GM23338 (cell line): ENCODE measurements at regions not wholly inside any gene's neighbourhood (a gene's known extent, or its start where the extent isn't known, plus 50 kb on each side); places are given as distances from the start of the nearest gene placed in this dataset.

Experiments
- ATAC-seq: fragments of 200-7000 bp; cut with Tn5 transposase; 3 replicates; pipeline ENCODE4 v1.9.1; 2020
- DNase-seq: peaks from one replicate; pipeline ENCODE4 v3.0.0-alpha.2; 2015; ENCODE audit warnings: low spot score
- H2AFZ ChIP-seq: fragments of 200-600 bp; sonication (generic); 2 replicates; pipeline ENCODE4 v1.8.0; 2016; ENCODE audit warnings: antibody characterized with exemption, mild to moderate bottlenecking, moderate library complexity
- H3F3A ChIP-seq: fragments of 200-600 bp; sonication (generic); replicated peaks from 2 replicates; pipeline ENCODE4 v1.8.0; 2017; ENCODE audit warnings: antibody characterized with exemption, mixed run types, low read depth
- H3K27ac ChIP-seq: fragments of 200-600 bp; sonication (generic); 2 replicates; pipeline ENCODE4 v1.6.1; 2016; ENCODE audit warnings: low read depth
- H3K27me3 ChIP-seq: fragments of 200-600 bp; sonication (generic); 2 replicates; pipeline ENCODE4 v1.8.0; 2016; ENCODE audit warnings: mild to moderate bottlenecking, mixed run types, moderate library complexity; ENCODE audit not compliant: insufficient read depth
- H3K36me3 ChIP-seq: fragments of 200-600 bp; sonication (generic); 2 replicates; pipeline ENCODE4 v1.8.0; 2016; ENCODE audit warnings: mild to moderate bottlenecking; ENCODE audit not compliant: insufficient read depth
- H3K4me1 ChIP-seq: fragments of 200-600 bp; sonication (generic); 2 replicates; pipeline ENCODE4 v1.8.0; 2016; ENCODE audit warnings: mild to moderate bottlenecking, moderate library complexity; ENCODE audit not compliant: insufficient read depth
- H3K4me2 ChIP-seq: fragments of 200-600 bp; sonication (generic); 2 replicates; pipeline ENCODE4 v1.7.1; 2017; ENCODE audit warnings: mixed run types
- H3K4me3 ChIP-seq: fragments of 200-600 bp; sonication (generic); 2 replicates; pipeline ENCODE4 v1.6.1; 2016; ENCODE audit warnings: mixed run types
- H3K79me2 ChIP-seq: fragments of 200-600 bp; sonication (generic); replicated peaks from 2 replicates; pipeline ENCODE4 v1.8.0; 2017; ENCODE audit warnings: mild to moderate bottlenecking; ENCODE audit not compliant: insufficient read depth
- H3K9me2 ChIP-seq: fragments of 200-600 bp; sonication (generic); 2 replicates; pipeline ENCODE4 v1.8.0; 2017; ENCODE audit not compliant: insufficient read depth
- H4K20me1 ChIP-seq: fragments of 200-600 bp; sonication (generic); replicated peaks from 2 replicates; pipeline ENCODE4 v1.8.0; 2017; ENCODE audit warnings: mild to moderate bottlenecking; ENCODE audit not compliant: insufficient read depth
- H3K27ac Mint-ChIP-seq: 2 replicates; pipeline ENCODE4 v1.8.0; 2020; ENCODE audit warnings: inconsistent platforms, mild to moderate bottlenecking, moderate library complexity, mixed read lengths
- H3K27me3 Mint-ChIP-seq: 3 replicates; pipeline ENCODE4 v1.8.0; 2022; ENCODE audit warnings: low read depth, mild to moderate bottlenecking, moderate library complexity, mixed read lengths, inconsistent platforms; ENCODE audit not compliant: insufficient read depth, poor library complexity
- H3K36me3 Mint-ChIP-seq: 3 replicates; pipeline ENCODE4 v1.8.0; 2021; ENCODE audit warnings: low read depth, mild to moderate bottlenecking, inconsistent platforms, moderate library complexity, mixed read lengths
- H3K4me1 Mint-ChIP-seq: 3 replicates; pipeline ENCODE4 v1.8.0; 2020; ENCODE audit warnings: mild to moderate bottlenecking, inconsistent platforms, mixed read lengths
- H3K4me3 Mint-ChIP-seq: 3 replicates; pipeline ENCODE4 v1.8.0; 2021; ENCODE audit warnings: moderate library complexity, mild to moderate bottlenecking, inconsistent platforms, mixed read lengths
- H3K9me3 Mint-ChIP-seq: 3 replicates; pipeline ENCODE4 v1.8.0; 2020; ENCODE audit warnings: moderate library complexity, mild to moderate bottlenecking, inconsistent platforms, mixed read lengths
- CREB1 ChIP-seq: fragments of 250-450 bp; sonication (Bioruptor Pico); IDR thresholded peaks from 2 replicates; pipeline ENCODE4 v1.5.0; 2020; ENCODE audit warnings: low read depth, mild to moderate bottlenecking, moderate library complexity
- CTCF ChIP-seq, 2 experiments: fragments of 200-600 bp in 1 of 2; sonication (generic) in 1 of 2; conservative IDR thresholded peaks; 2 replicates each; pipeline versions ENCODE4 v1.5.1 to v1.6.1; 2016 to 2017; ENCODE audit warnings: antibody characterized with exemption in 2 of 2, low read depth in 2 of 2, mild to moderate bottlenecking in 2 of 2, moderate library complexity in 1 of 2
- ETS1 ChIP-seq: IDR thresholded peaks from 2 replicates; pipeline ENCODE4 v1.6.1; 2016; ENCODE audit warnings: antibody characterized with exemption
- EZH2 ChIP-seq: fragments of 200-600 bp; sonication (generic); IDR thresholded peaks from one replicate; pipeline ENCODE4 v1.8.0; 2017; ENCODE audit warnings: antibody characterized with exemption, mild to moderate bottlenecking, low read depth; ENCODE audit not compliant: unreplicated experiment
- EZH2phosphoT487 ChIP-seq: fragments of 200-600 bp; sonication (generic); IDR thresholded peaks from one replicate; pipeline ENCODE4 v1.8.1; 2018; ENCODE audit warnings: antibody characterized with exemption; ENCODE audit not compliant: unreplicated experiment
- JUNB ChIP-seq: IDR thresholded peaks from one replicate; pipeline ENCODE4 v1.6.1; 2016; ENCODE audit warnings: antibody characterized with exemption; ENCODE audit not compliant: unreplicated experiment
- NANOG ChIP-seq: IDR thresholded peaks from 2 replicates; pipeline ENCODE4 v1.6.1; 2016; ENCODE audit warnings: antibody characterized with exemption, borderline replicate concordance
- POLR2AphosphoS5 ChIP-seq: IDR thresholded peaks from 2 replicates; pipeline ENCODE4 v1.6.1; 2016; ENCODE audit warnings: antibody characterized with exemption, low read depth
- REST ChIP-seq: IDR thresholded peaks from one replicate; pipeline ENCODE4 v1.6.1; 2018; ENCODE audit warnings: antibody characterized with exemption; ENCODE audit not compliant: unreplicated experiment
- STAT1 ChIP-seq: IDR thresholded peaks from one replicate; pipeline ENCODE4 v1.6.1; 2016; ENCODE audit warnings: antibody characterized with exemption; ENCODE audit not compliant: unreplicated experiment
- ZNF114 ChIP-seq: fragments of 250-450 bp; sonication (Bioruptor Pico); IDR thresholded peaks from 2 replicates; pipeline ENCODE4 v1.5.0; 2020; ENCODE audit warnings: mild to moderate bottlenecking, moderate library complexity
- ZNF331 ChIP-seq: fragments of 250-450 bp; sonication (Bioruptor Pico); IDR thresholded peaks from 2 replicates; pipeline ENCODE4 v1.5.0; 2020; ENCODE audit warnings: low read depth, mild to moderate bottlenecking, moderate library complexity
- ZNF462 ChIP-seq: fragments of 250-450 bp; sonication (Bioruptor Pico); IDR thresholded peaks from 2 replicates; pipeline ENCODE4 v1.5.0; 2020; ENCODE audit warnings: mild to moderate bottlenecking, moderate library complexity

GRCh38 chr15:36335224-36335623 is 244.2 kb upstream of the CDIN1 start:
- H3K36me3 ChIP-seq = no peaks in the 10 kb centered on the region
- H3K4me1 ChIP-seq = no peaks in the 10 kb centered on the region
- Mint-ChIP-seq H3K4me1 (peaks cover 4% of the 10 kb centered on the region), H3K4me3 (no peak overlapping the region), H3K9me3 (no peaks in the 10 kb centered on the region), H3K27me3 (no peaks in the 10 kb centered on the region), H3K27ac (no peak overlapping the region), H3K36me3 (no peaks in the 10 kb centered on the region)
- no peak overlapping the region for H3K27ac ChIP-seq
- no peak overlapping the region for H2AFZ ChIP-seq
- DNase-seq (no peak), ATAC-seq (no peak)
- TF ChIP-seq CTCF (conservative IDR thresholded peaks at IDR 0.05; ENCODE audit: low read depth in 2 of 2) (no peak), ZNF114 (CRISPR knock-in tag) (no peak), ETS1 (no peak), EZH2 (no peak), ZNF462 (no peak), NANOG (no peak), ZNF331 (no peak), EZH2phosphoT487 (no peak), POLR2AphosphoS5 (no peak), JUNB (no peak), REST (no peak), STAT1 (no peak), CREB1 (no peak)
- no peak overlapping the region for H3K4me3 ChIP-seq
- H3K79me2 ChIP-seq = no peaks in the 10 kb centered on the region
- no peak overlapping the region for H3K4me2 ChIP-seq
- no peaks in the 10 kb centered on the region for H3F3A ChIP-seq
- H4K20me1 ChIP-seq = no peaks in the 10 kb centered on the region
- peaks cover 9% of the 10 kb centered on the region; the same call in 1 of the 2 replicates for H3K9me2 ChIP-seq
- H3K27me3 ChIP-seq = no peaks in the 10 kb centered on the region
